SIG-M5 treated with dmso at 0.1 percent for 504 hours (cell line): ENCODE measurements at regions not wholly inside any gene's neighbourhood (a gene's known extent, or its start where the extent isn't known, plus 50 kb on each side); places are given as distances from the start of the nearest gene placed in this dataset.

Experiments
- DNase-seq: peaks from one replicate; lab custom pipeline; 2025; ENCODE audit not compliant: unreplicated experiment; lab: John Stamatoyannopoulos, UW

GRCh38 chr18:75638223-75638775 is 210.8 kb upstream of the SMIM21 start:
- no peak for DNase-seq

- no peak for DNase-seq
These were observed 207.6 kb upstream of the SMIM21 start for GRCh38 chr18:75635096-75635495.

GRCh38 chr18:75625966-75626365 is 198.5 kb upstream of the SMIM21 start:
- no peak for DNase-seq

GRCh38 chr18:75624869-75625268 is 197.4 kb upstream of the SMIM21 start:
- DNase-seq, result no peak

GRCh38 chr18:75621818-75622217 is 194.3 kb upstream of the SMIM21 start:
- no peak for DNase-seq

GRCh38 chr18:75618146-75618545 is 190.6 kb upstream of the SMIM21 start:
- no peak for DNase-seq

- DNase-seq, result no peak
These were observed 185.0 kb upstream of the SMIM21 start for GRCh38 chr18:75612456-75612855.

- no peak for DNase-seq
These were observed 180.2 kb upstream of the SMIM21 start for GRCh38 chr18:75607701-75608100.

- DNase-seq, result no peak
These were observed 165.0 kb upstream of the SMIM21 start for GRCh38 chr18:75592527-75592926.

GRCh38 chr18:75588412-75588811 is 160.9 kb upstream of the SMIM21 start:
- no peak for DNase-seq

- DNase-seq, result no peak
These were observed 159.6 kb upstream of the SMIM21 start for GRCh38 chr18:75587131-75587530.

- no peak for DNase-seq
These were observed 158.8 kb upstream of the SMIM21 start for GRCh38 chr18:75586130-75586889.

- no peak for DNase-seq
These were observed 155.4 kb upstream of the SMIM21 start for GRCh38 chr18:75582940-75583339.

- DNase-seq, result no peak
These were observed 154.9 kb upstream of the SMIM21 start for GRCh38 chr18:75582406-75582821.

- DNase-seq, result no peak
These were observed 154.0 kb upstream of the SMIM21 start for GRCh38 chr18:75581336-75582131.

- DNase-seq, result no peak
These were observed 146.7 kb upstream of the SMIM21 start for GRCh38 chr18:75574187-75574586.

- DNase-seq, result no peak
These were observed 135.6 kb upstream of the SMIM21 start for GRCh38 chr18:75563150-75563549.

- no peak for DNase-seq
These were observed 134.7 kb upstream of the SMIM21 start for GRCh38 chr18:75562216-75562615.

GRCh38 chr18:75558790-75559189 is 131.3 kb upstream of the SMIM21 start:
- DNase-seq, result no peak

GRCh38 chr18:75556841-75557240 is 129.3 kb upstream of the SMIM21 start:
- no peak for DNase-seq

- DNase-seq, result no peak
These were observed 127.2 kb upstream of the SMIM21 start for GRCh38 chr18:75554644-75555185.

- DNase-seq, result no peak
These were observed 126.7 kb upstream of the SMIM21 start for GRCh38 chr18:75554176-75554575.
